Lung (tissue), 11 donors: ENCODE measurements at regions not wholly inside any gene's neighbourhood (a gene's known extent, or its start where the extent isn't known, plus 50 kb on each side); places are given as distances from the start of the nearest gene placed in this dataset.

Experiments used
- ATAC-seq: fragments of 200-7000 bp; cut with Tn5 transposase; one replicate; pipeline ENCODE4 v1.9.1; 2020; ENCODE audit warnings: moderate number of reproducible peaks; ENCODE audit not compliant: insufficient read depth, low FRiP score
- DNase-seq, 3 donors: peaks; one replicate each; pipeline ENCODE4 v3.0.0-alpha.2; 2013 to 2017
- H3K27ac ChIP-seq, 2 donors: one replicate each; pipeline ENCODE4 v1.5.1; 2013; ENCODE audit warnings: mild to moderate bottlenecking in 2 of 2, moderate library complexity in 2 of 2, control low read depth in 1 of 2, inconsistent platforms in 1 of 2, low read depth in 1 of 2, low read length in 1 of 2
- H3K27me3 ChIP-seq, 3 donors: one replicate each; pipeline ENCODE4 v1.5.1; 2013; ENCODE audit warnings: low read length in 2 of 3; ENCODE audit not compliant: control insufficient read depth in 3 of 3, insufficient read depth in 3 of 3
- H3K36me3 ChIP-seq, 4 donors: one replicate each; pipeline ENCODE4 v1.5.1; 2013; ENCODE audit warnings: low read length in 4 of 4, mild to moderate bottlenecking in 1 of 4, moderate library complexity in 1 of 4; ENCODE audit not compliant: control insufficient read depth in 4 of 4, insufficient read depth in 4 of 4
- H3K4me1 ChIP-seq, 5 donors: one replicate each; pipeline ENCODE4 v1.5.1; 2013; ENCODE audit warnings: low read length in 5 of 5, mild to moderate bottlenecking in 2 of 5, moderate library complexity in 1 of 5; ENCODE audit not compliant: control insufficient read depth in 5 of 5, insufficient read depth in 5 of 5
- H3K4me3 ChIP-seq: one replicate; pipeline ENCODE4 v1.5.1; 2013; ENCODE audit warnings: mild to moderate bottlenecking, control low read depth, moderate library complexity
- H3K9ac ChIP-seq, 2 donors: one replicate each; pipeline ENCODE4 v1.5.1; 2013; ENCODE audit warnings: low read length in 2 of 2, control low read depth in 1 of 2; ENCODE audit not compliant: insufficient read depth in 1 of 2
- H3K9me3 ChIP-seq, 4 donors: one replicate each; pipeline ENCODE4 v1.5.1; 2013; ENCODE audit warnings: low read length in 3 of 4, mild to moderate bottlenecking in 1 of 4, moderate library complexity in 1 of 4; ENCODE audit not compliant: control insufficient read depth in 4 of 4, insufficient read depth in 3 of 4
- CTCF ChIP-seq: IDR thresholded peaks from 2 replicates; pipeline ENCODE4 v1.5.1; 2012; ENCODE audit warnings: mild to moderate bottlenecking; ENCODE audit errors: control extremely low read depth, extremely low read depth
- WGBS, 2 donors: extraction: QIAGEN DNeasy Blood & Tissue Kit; methylation state at CpG; one replicate each; pipeline ENCODE4 v1.1.7; 2013; 5-methylcytosine and 5-hydroxymethylcytosine counted together
- donor health status: control.
- donor health status: control.
- donor health status: Bipolar disorder and iron deficiency.
- donor health status: healthy.
- donor health status: DM: yes; HTN: yes; CAD: no.

- Histone ChIP-seq H3K36me3 (no peaks in the 10 kb centered on the region), H3K27ac (no peak overlapping the region), H3K4me1 (no peaks in the 10 kb centered on the region), H3K9ac (no peak overlapping the region), H3K27me3 (no peaks in the 10 kb centered on the region), H3K9me3 (no peaks in the 10 kb centered on the region), H3K4me3 (no peak overlapping the region)
- DNase-seq (no peak), ATAC-seq (no peak)
- no peak for TF ChIP-seq CTCF
Observed at GRCh38 chr3:67215690-67216089, 217.6 kb downstream of the KBTBD8 start.

DNA sequence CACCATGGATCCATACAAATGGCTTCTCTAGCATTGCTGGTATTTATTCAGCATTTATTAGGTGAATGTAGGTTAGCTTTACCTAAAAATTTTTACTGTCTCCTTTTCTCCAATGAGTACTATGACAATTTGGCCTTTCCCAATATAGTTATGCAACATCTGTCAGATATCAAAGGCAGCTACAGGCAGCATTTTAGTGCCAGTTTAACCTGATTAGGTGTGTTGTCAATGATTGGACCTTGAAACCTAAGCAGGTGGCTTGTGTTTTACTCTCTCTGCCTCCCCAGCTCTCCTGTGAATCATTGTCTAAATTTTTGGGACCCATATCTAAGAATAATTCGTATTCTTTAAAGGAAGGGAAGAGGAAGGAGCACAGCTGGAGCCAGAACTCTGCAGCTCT lies 228.9 kb downstream of the KBTBD8 start:
- DNase-seq, result no peak
- Histone ChIP-seq H3K4me3 (no peak overlapping the region), H3K27me3 (no peaks in the 10 kb centered on the region), H3K9me3 (no peaks in the 10 kb centered on the region), H3K9ac (no peak overlapping the region), H3K4me1 (no peaks in the 10 kb centered on the region), H3K36me3 (no peaks in the 10 kb centered on the region), H3K27ac (no peak overlapping the region)
- 38 to 44% methylated on average over 1 of the region's 1 CpG for WGBS, 2 donors
- no peak for TF ChIP-seq CTCF
- ATAC-seq, result no peak

DNA sequence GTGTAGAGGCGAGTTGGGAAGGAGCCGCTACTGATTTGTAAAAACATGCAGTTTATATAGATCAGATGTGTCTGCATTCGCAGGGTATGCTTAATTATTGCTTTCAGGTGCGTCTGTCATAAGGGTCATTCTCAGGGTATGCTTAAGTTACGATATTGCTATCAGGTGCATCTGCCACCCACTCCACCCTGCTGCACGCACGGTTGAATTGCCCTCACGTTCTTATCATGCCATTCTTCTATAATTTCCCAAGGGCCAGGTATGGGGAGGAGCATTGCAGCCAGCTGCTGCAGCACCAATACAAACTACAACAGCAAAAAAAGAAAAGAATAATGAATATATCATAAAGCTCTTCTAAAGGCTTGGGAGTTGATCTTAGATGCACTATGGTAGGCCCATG lies 230.0 kb downstream of the KBTBD8 start:
- 82 to 83% methylated on average over 8 of the region's 8 CpGs for WGBS, 2 donors
- Histone ChIP-seq H3K4me1 (no peaks in the 10 kb centered on the region), H3K4me3 (no peak overlapping the region)

More for the DNA sequence above, 230.0 kb downstream of the KBTBD8 start:
- H3K9me3 ChIP-seq, result no peaks in the 10 kb centered on the region
- H3K27ac ChIP-seq, result no peak overlapping the region
- no peak for TF ChIP-seq CTCF
- no peak for ATAC-seq
- H3K9ac ChIP-seq, result no peak overlapping the region
- no peak for DNase-seq
- no peaks in the 10 kb centered on the region for H3K27me3 ChIP-seq
- H3K36me3 ChIP-seq, result no peaks in the 10 kb centered on the region
